ENCODE measurements at regions not wholly inside any gene's neighbourhood (a gene's known extent, or its start where the extent isn't known, plus 50 kb on each side); places are given as distances from the start of the nearest gene placed in this dataset.
A peak's percentile ranks its signal among the peaks of the same experiment; 100 is the strongest.

DNA sequence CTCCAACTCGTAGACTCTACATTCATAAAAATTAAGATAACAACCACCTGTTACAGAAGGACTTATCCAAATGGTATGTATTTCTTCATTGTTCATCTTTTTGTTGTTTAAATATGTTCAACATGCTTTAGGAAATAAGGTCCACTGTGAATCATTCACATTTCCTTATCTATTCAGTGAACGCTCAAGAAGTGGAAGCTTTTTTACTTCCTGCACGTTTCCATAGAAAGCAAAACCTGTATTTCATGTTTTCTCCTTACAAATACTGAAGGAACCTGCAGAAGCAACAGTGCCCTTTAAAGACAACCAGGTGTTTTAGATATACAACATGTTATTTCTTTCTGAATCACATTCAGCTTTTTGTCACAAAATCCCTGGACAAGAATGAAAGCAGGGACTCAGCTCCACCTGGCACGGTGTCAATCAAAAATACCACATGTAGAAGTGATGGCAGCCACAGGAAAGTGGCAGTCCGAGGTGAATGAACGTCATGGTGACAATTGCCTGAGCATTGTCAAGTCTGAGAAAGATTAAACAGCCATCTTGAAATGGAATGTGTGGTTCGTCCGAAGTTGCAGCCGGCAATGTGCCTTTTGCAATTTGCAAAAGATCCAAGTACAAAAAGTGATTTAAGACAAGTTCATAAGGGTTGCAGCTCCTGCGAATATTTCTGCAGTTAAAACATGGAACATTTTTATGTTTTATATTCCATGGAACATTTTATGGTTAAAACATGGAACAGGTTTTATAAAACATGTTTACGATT, 66.7 kb upstream of the RIPOR2 start:
- Histone ChIP-seq H3K36me3 (ENCODE audit: control insufficient read depth, insufficient read depth, low read length) (no peaks in the 10 kb centered on the region), H3K9me3 (ENCODE audit: control insufficient read depth, low read depth, low read length) (no peaks in the 10 kb centered on the region), H3K27ac (ENCODE audit: low read length) (no peak overlapping the region), H3K4me1 (ENCODE audit: control insufficient read depth, insufficient read depth, low read length) (no peaks in the 10 kb centered on the region), H3K4me3 (ENCODE audit: low read length) (no peak overlapping the region), H3K27me3 (ENCODE audit: control insufficient read depth, insufficient read depth, low read length) (no peaks in the 10 kb centered on the region)
- 83% methylated on average over 3 of the region's 11 CpGs for WGBS (ENCODE audit: insufficient coverage, low lambda C conversion rate)
- peak in 1 of 2 donors; percentile 28 for DNase-seq

DNA sequence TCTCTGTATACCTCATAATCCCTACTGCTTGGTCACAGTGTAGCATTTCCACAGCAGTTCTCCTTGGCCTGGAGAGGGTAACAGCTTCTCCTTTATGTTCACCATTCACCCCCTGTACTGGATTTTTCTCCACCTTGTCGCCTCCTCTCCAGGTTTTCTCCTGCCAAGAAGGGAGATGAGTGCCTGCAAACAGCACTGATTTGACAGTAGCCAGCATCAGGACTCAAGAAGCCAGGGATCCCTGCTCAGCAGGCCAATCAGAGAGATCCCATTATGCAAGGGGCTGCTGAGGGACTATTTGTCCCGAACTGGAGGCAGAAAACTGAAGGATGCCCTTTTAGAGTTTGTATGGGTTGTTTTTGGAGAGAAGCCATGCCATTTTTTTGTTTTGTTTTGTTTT, 68.6 kb upstream of the RIPOR2 start:
- Histone ChIP-seq H3K4me1 (ENCODE audit: control insufficient read depth, insufficient read depth, low read length) (no peaks in the 10 kb centered on the region), H3K27me3 (ENCODE audit: control insufficient read depth, insufficient read depth, low read length) (no peaks in the 10 kb centered on the region), H3K9me3 (ENCODE audit: control insufficient read depth, low read depth, low read length) (no peaks in the 10 kb centered on the region), H3K36me3 (ENCODE audit: control insufficient read depth, insufficient read depth, low read length) (no peaks in the 10 kb centered on the region), H3K4me3 (ENCODE audit: low read length) (no peak overlapping the region), H3K27ac (ENCODE audit: low read length) (no peak overlapping the region)
- no CpG with 5 or more reads among the region's 2 CpGs for WGBS (ENCODE audit: insufficient coverage, low lambda C conversion rate)
- no peak for DNase-seq

- no peak for DNase-seq
- WGBS (ENCODE audit: insufficient coverage, low lambda C conversion rate): no CpG with 5 or more reads among the region's 4 CpGs
- Histone ChIP-seq H3K4me1 (ENCODE audit: control insufficient read depth, insufficient read depth, low read length) (no peaks in the 10 kb centered on the region), H3K4me3 (ENCODE audit: low read length) (no peak overlapping the region), H3K36me3 (ENCODE audit: control insufficient read depth, insufficient read depth, low read length) (no peaks in the 10 kb centered on the region), H3K27me3 (ENCODE audit: control insufficient read depth, insufficient read depth, low read length) (no peaks in the 10 kb centered on the region), H3K9me3 (ENCODE audit: control insufficient read depth, low read depth, low read length) (no peaks in the 10 kb centered on the region), H3K27ac (ENCODE audit: low read length) (no peak overlapping the region)
Measured at GRCh38 chr6:25005010-25005409, 69.2 kb upstream of the RIPOR2 start.

- Histone ChIP-seq H3K4me1 (ENCODE audit: control insufficient read depth, insufficient read depth, low read length) (no peaks in the 10 kb centered on the region), H3K27ac (ENCODE audit: low read length) (no peak overlapping the region), H3K36me3 (ENCODE audit: control insufficient read depth, insufficient read depth, low read length) (no peaks in the 10 kb centered on the region), H3K27me3 (ENCODE audit: control insufficient read depth, insufficient read depth, low read length) (no peaks in the 10 kb centered on the region), H3K4me3 (ENCODE audit: low read length) (no peak overlapping the region), H3K9me3 (ENCODE audit: control insufficient read depth, low read depth, low read length) (no peaks in the 10 kb centered on the region)
- WGBS (ENCODE audit: insufficient coverage, low lambda C conversion rate): 78% methylated on average over 1 of the region's 1 CpG
- no peak for DNase-seq
Measured at GRCh38 chr6:25006075-25006474, 70.3 kb upstream of the RIPOR2 start.

- H3K4me1 ChIP-seq (ENCODE audit: control insufficient read depth, insufficient read depth, low read length): no peaks in the 10 kb centered on the region
- no CpG with 5 or more reads among the region's 3 CpGs for WGBS (ENCODE audit: insufficient coverage, low lambda C conversion rate)
Measured at GRCh38 chr6:25006565-25007001, 70.8 kb upstream of the RIPOR2 start.

DNA sequence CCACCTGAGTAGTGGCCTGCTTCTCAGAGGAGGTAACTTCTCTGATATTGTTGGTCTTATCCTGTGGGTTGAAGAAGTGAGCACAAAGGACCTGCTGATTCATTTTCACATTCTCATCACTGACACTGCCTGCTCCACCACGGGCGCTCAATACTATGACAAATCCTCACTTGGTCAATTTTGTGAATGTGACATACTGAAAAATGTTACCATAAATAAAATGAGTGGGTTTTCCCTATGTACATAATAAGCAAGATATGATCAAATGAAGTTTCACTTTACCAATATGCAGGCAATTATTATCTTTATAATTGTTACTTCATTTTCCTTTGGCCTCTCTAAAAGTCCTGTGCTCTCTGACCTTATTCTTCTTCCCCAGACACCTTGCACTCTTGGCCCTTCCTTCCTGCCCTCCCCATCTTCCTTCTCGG, 71.5 kb upstream of the RIPOR2 start:
- no peak overlapping the region for H3K27ac ChIP-seq (ENCODE audit: low read length)
- H3K9me3 ChIP-seq (ENCODE audit: control insufficient read depth, low read depth, low read length): no peaks in the 10 kb centered on the region
- no peak overlapping the region for H3K4me3 ChIP-seq (ENCODE audit: low read length)
- no peaks in the 10 kb centered on the region for H3K4me1 ChIP-seq (ENCODE audit: control insufficient read depth, insufficient read depth, low read length)
- H3K27me3 ChIP-seq (ENCODE audit: control insufficient read depth, insufficient read depth, low read length): no peaks in the 10 kb centered on the region
- no peaks in the 10 kb centered on the region for H3K36me3 ChIP-seq (ENCODE audit: control insufficient read depth, insufficient read depth, low read length)
- 92% methylated on average over 2 of the region's 3 CpGs for WGBS (ENCODE audit: insufficient coverage, low lambda C conversion rate)
- DNase-seq: no peak

More at GRCh38 chr6:25006565-25007001, 70.8 kb upstream of the RIPOR2 start:
- peak; percentile 26 to 41 for DNase-seq
- no peaks in the 10 kb centered on the region for H3K27me3 ChIP-seq (ENCODE audit: control insufficient read depth, insufficient read depth, low read length)
- no peak overlapping the region for H3K4me3 ChIP-seq (ENCODE audit: low read length)
- no peaks in the 10 kb centered on the region for H3K9me3 ChIP-seq (ENCODE audit: control insufficient read depth, low read depth, low read length)
- peak overlapping the region; percentile 27 for H3K27ac ChIP-seq (ENCODE audit: low read length)
- H3K36me3 ChIP-seq (ENCODE audit: control insufficient read depth, insufficient read depth, low read length): no peaks in the 10 kb centered on the region

GRCh38 chr6:25008707-25009392, 73.1 kb upstream of the RIPOR2 start:
- Histone ChIP-seq H3K4me3 (ENCODE audit: low read length) (no peak overlapping the region), H3K36me3 (ENCODE audit: control insufficient read depth, insufficient read depth, low read length) (no peaks in the 10 kb centered on the region), H3K27me3 (ENCODE audit: control insufficient read depth, insufficient read depth, low read length) (no peaks in the 10 kb centered on the region), H3K4me1 (ENCODE audit: control insufficient read depth, insufficient read depth, low read length) (no peaks in the 10 kb centered on the region), H3K27ac (ENCODE audit: low read length) (no peak overlapping the region), H3K9me3 (ENCODE audit: control insufficient read depth, low read depth, low read length) (no peaks in the 10 kb centered on the region)
- no peak for DNase-seq
- 75% methylated on average over 1 of the region's 4 CpGs for WGBS (ENCODE audit: insufficient coverage, low lambda C conversion rate)

GRCh38 chr6:25009393-25009710, 73.6 kb upstream of the RIPOR2 start:
- H3K4me1 ChIP-seq (ENCODE audit: control insufficient read depth, insufficient read depth, low read length): no peaks in the 10 kb centered on the region
- 94% methylated on average over 2 of the region's 6 CpGs for WGBS (ENCODE audit: insufficient coverage, low lambda C conversion rate)
- no peaks in the 10 kb centered on the region for H3K36me3 ChIP-seq (ENCODE audit: control insufficient read depth, insufficient read depth, low read length)
- H3K4me3 ChIP-seq (ENCODE audit: low read length): no peak overlapping the region
- no peaks in the 10 kb centered on the region for H3K9me3 ChIP-seq (ENCODE audit: control insufficient read depth, low read depth, low read length)
- H3K27me3 ChIP-seq (ENCODE audit: control insufficient read depth, insufficient read depth, low read length): no peaks in the 10 kb centered on the region
- DNase-seq: no peak
- H3K27ac ChIP-seq (ENCODE audit: low read length): no peak overlapping the region

DNA sequence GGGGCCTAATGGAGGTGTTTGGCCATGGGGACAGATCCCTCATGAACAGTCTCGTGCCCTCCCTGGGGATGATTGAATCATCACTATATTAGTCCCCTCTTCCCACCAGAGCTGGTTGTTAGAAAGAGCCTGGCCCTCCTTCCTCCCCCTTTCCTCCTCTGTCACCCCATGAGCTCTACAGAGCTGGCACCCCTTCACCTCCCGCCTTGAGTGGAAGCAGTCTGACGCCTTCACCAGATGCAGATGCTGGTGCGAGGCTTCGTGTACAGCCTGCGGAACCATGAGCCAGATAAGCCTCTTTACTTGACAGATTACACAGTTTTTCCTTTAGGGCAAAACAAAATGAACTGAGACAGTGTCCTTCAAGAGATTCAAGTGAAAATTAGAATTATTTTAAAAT, 74.4 kb upstream of the RIPOR2 start:
- H3K4me1 ChIP-seq (ENCODE audit: control insufficient read depth, insufficient read depth, low read length): no peaks in the 10 kb centered on the region
- no peaks in the 10 kb centered on the region for H3K9me3 ChIP-seq (ENCODE audit: control insufficient read depth, low read depth, low read length)
- no peak overlapping the region for H3K4me3 ChIP-seq (ENCODE audit: low read length)
- no peaks in the 10 kb centered on the region for H3K27me3 ChIP-seq (ENCODE audit: control insufficient read depth, insufficient read depth, low read length)
- no peak for DNase-seq
- no peak overlapping the region for H3K27ac ChIP-seq (ENCODE audit: low read length)
- H3K36me3 ChIP-seq (ENCODE audit: control insufficient read depth, insufficient read depth, low read length): no peaks in the 10 kb centered on the region
- WGBS (ENCODE audit: insufficient coverage, low lambda C conversion rate): no CpG with 5 or more reads among the region's 6 CpGs

GRCh38 chr6:25010902-25011625, 75.3 kb upstream of the RIPOR2 start:
- H3K4me3 ChIP-seq (ENCODE audit: low read length): no peak overlapping the region
- no peaks in the 10 kb centered on the region for H3K27me3 ChIP-seq (ENCODE audit: control insufficient read depth, insufficient read depth, low read length)
- no CpG with 5 or more reads among the region's 3 CpGs for WGBS (ENCODE audit: insufficient coverage, low lambda C conversion rate)
- H3K27ac ChIP-seq (ENCODE audit: low read length): no peak overlapping the region
- H3K36me3 ChIP-seq (ENCODE audit: control insufficient read depth, insufficient read depth, low read length): no peaks in the 10 kb centered on the region
- H3K4me1 ChIP-seq (ENCODE audit: control insufficient read depth, insufficient read depth, low read length): no peaks in the 10 kb centered on the region
- DNase-seq: no peak
- H3K9me3 ChIP-seq (ENCODE audit: control insufficient read depth, low read depth, low read length): no peaks in the 10 kb centered on the region

Data from large intestine (tissue), 3 donors.